Subcutaneous abdominal adipose tissue (tissue), 5 donors: ENCODE measurements at regions not wholly inside any gene's neighbourhood (a gene's known extent, or its start where the extent isn't known, plus 50 kb on each side); places are given as distances from the start of the nearest gene placed in this dataset.

Source experiments
- H3K27ac ChIP-seq: one replicate; pipeline ENCODE4 v1.7.0; 2013; ENCODE audit warnings: low read depth, mild to moderate bottlenecking, inconsistent platforms, low read length, moderate library complexity
- H3K27me3 ChIP-seq, 5 donors: one replicate each; pipeline ENCODE4 v1.7.0; 2013; ENCODE audit warnings: low read length in 5 of 5, inconsistent platforms in 1 of 5; ENCODE audit not compliant: control insufficient read depth in 5 of 5, insufficient read depth in 4 of 5
- H3K36me3 ChIP-seq, 5 donors: one replicate each; pipeline ENCODE4 v1.7.0; 2013; ENCODE audit warnings: low read length in 5 of 5; ENCODE audit not compliant: control insufficient read depth in 5 of 5, insufficient read depth in 5 of 5
- H3K4me1 ChIP-seq, 5 donors: one replicate each; pipeline ENCODE4 v1.7.0; 2013; ENCODE audit warnings: low read length in 5 of 5, mild to moderate bottlenecking in 3 of 5, moderate library complexity in 1 of 5; ENCODE audit not compliant: control insufficient read depth in 5 of 5, insufficient read depth in 5 of 5
- H3K4me3 ChIP-seq, 5 donors: one replicate each; pipeline ENCODE4 v1.7.0; 2013; ENCODE audit warnings: low read length in 5 of 5, low read depth in 1 of 5
- H3K9ac ChIP-seq, 5 donors: one replicate each; pipeline ENCODE4 v1.7.0; 2013; ENCODE audit warnings: low read length in 5 of 5, mild to moderate bottlenecking in 4 of 5, moderate library complexity in 3 of 5
- H3K9me3 ChIP-seq, 5 donors: one replicate each; pipeline ENCODE4 v1.7.0; 2013; ENCODE audit warnings: low read length in 5 of 5; ENCODE audit not compliant: control insufficient read depth in 5 of 5
- donor health status: healthy.
- donor health status: healthy.
- donor health status: healthy.
- donor health status: healthy.
- donor health status: healthy.

- Histone ChIP-seq H3K4me3 (no peak overlapping the region), H3K4me1 (peaks cover 0 to 10% (median 0%) of the 10 kb centered on the region in 5 donors), H3K9ac (no peak overlapping the region), H3K9me3 (no peaks in the 10 kb centered on the region), H3K27me3 (no peaks in the 10 kb centered on the region), H3K27ac (no peak overlapping the region), H3K36me3 (no peaks in the 10 kb centered on the region)
Observed at GRCh38 chr2:62339837-62340236, 143.9 kb downstream of the B3GNT2 start.

- no peak overlapping the region for H3K27ac ChIP-seq
- H3K9ac ChIP-seq: no peak overlapping the region
- H3K4me1 ChIP-seq: peaks cover 0 to 10% (median 0%) of the 10 kb centered on the region in 5 donors
- H3K4me3 ChIP-seq: no peak overlapping the region
- H3K9me3 ChIP-seq: no peaks in the 10 kb centered on the region
- H3K27me3 ChIP-seq: no peaks in the 10 kb centered on the region
- no peaks in the 10 kb centered on the region for H3K36me3 ChIP-seq
Observed at GRCh38 chr2:62339413-62339812, 143.5 kb downstream of the B3GNT2 start.

GRCh38 chr2:62338111-62338510 lies 142.2 kb downstream of the B3GNT2 start:
- no peak overlapping the region for H3K27ac ChIP-seq
- no peaks in the 10 kb centered on the region for H3K9me3 ChIP-seq
- peaks cover 0 to 4% (median 0%) of the 10 kb centered on the region in 5 donors for H3K4me1 ChIP-seq
- H3K9ac ChIP-seq: no peak overlapping the region
- H3K27me3 ChIP-seq: no peaks in the 10 kb centered on the region
- H3K4me3 ChIP-seq: no peak overlapping the region
- no peaks in the 10 kb centered on the region for H3K36me3 ChIP-seq

- no peaks in the 10 kb centered on the region for H3K27me3 ChIP-seq
- no peaks in the 10 kb centered on the region for H3K9me3 ChIP-seq
- no peaks in the 10 kb centered on the region for H3K36me3 ChIP-seq
- no peak overlapping the region for H3K27ac ChIP-seq
- H3K4me3 ChIP-seq: no peak overlapping the region
- H3K4me1 ChIP-seq: peaks cover 0 to 4% (median 0%) of the 10 kb centered on the region in 5 donors
- no peak overlapping the region for H3K9ac ChIP-seq
Observed at GRCh38 chr2:62337403-62337802, 141.5 kb downstream of the B3GNT2 start.

- H3K4me3 ChIP-seq: no peak overlapping the region
- H3K27ac ChIP-seq: no peak overlapping the region
- H3K9ac ChIP-seq: no peak overlapping the region
- no peaks in the 10 kb centered on the region for H3K36me3 ChIP-seq
- peaks cover 0 to 4% (median 0%) of the 10 kb centered on the region in 5 donors for H3K4me1 ChIP-seq
- H3K27me3 ChIP-seq: no peaks in the 10 kb centered on the region
- no peaks in the 10 kb centered on the region for H3K9me3 ChIP-seq
Observed at GRCh38 chr2:62335612-62336011, 139.7 kb downstream of the B3GNT2 start.

- Histone ChIP-seq H3K27me3 (no peaks in the 10 kb centered on the region), H3K36me3 (no peaks in the 10 kb centered on the region), H3K27ac (no peak overlapping the region), H3K9me3 (no peaks in the 10 kb centered on the region), H3K9ac (no peak overlapping the region), H3K4me1 (peaks cover 0 to 4% (median 0%) of the 10 kb centered on the region in 5 donors), H3K4me3 (no peak overlapping the region)
Observed at GRCh38 chr2:62334440-62335058, 138.6 kb downstream of the B3GNT2 start.

- Histone ChIP-seq H3K4me3 (no peak overlapping the region), H3K4me1 (peaks cover 0 to 4% (median 0%) of the 10 kb centered on the region in 5 donors), H3K27ac (no peak overlapping the region), H3K27me3 (no peaks in the 10 kb centered on the region), H3K9ac (no peak overlapping the region), H3K9me3 (no peaks in the 10 kb centered on the region), H3K36me3 (no peaks in the 10 kb centered on the region)
Observed at GRCh38 chr2:62334009-62334408, 138.1 kb downstream of the B3GNT2 start.

GRCh38 chr2:62330959-62331358 lies 135.0 kb downstream of the B3GNT2 start:
- Histone ChIP-seq H3K4me1 (peaks cover 0 to 3% (median 0%) of the 10 kb centered on the region in 5 donors), H3K4me3 (no peak overlapping the region), H3K9ac (no peak overlapping the region), H3K9me3 (no peaks in the 10 kb centered on the region), H3K27me3 (no peaks in the 10 kb centered on the region), H3K27ac (no peak overlapping the region), H3K36me3 (no peaks in the 10 kb centered on the region)

GRCh38 chr2:62329797-62330196 lies 133.9 kb downstream of the B3GNT2 start:
- Histone ChIP-seq H3K27ac (no peak overlapping the region), H3K9me3 (peaks cover 0 to 5% (median 0%) of the 10 kb centered on the region in 5 donors), H3K27me3 (no peaks in the 10 kb centered on the region), H3K4me3 (no peak overlapping the region), H3K4me1 (no peaks in the 10 kb centered on the region), H3K9ac (no peak overlapping the region), H3K36me3 (no peaks in the 10 kb centered on the region)

- Histone ChIP-seq H3K4me1 (no peaks in the 10 kb centered on the region), H3K27ac (no peak overlapping the region), H3K9ac (no peak overlapping the region), H3K27me3 (no peaks in the 10 kb centered on the region), H3K36me3 (no peaks in the 10 kb centered on the region), H3K9me3 (peaks cover 0 to 5% (median 0%) of the 10 kb centered on the region in 5 donors), H3K4me3 (no peak overlapping the region)
Observed at GRCh38 chr2:62326735-62327134, 130.8 kb downstream of the B3GNT2 start.
